GM21717 (cell line): ENCODE measurements at regions not wholly inside any gene's neighbourhood (a gene's known extent, or its start where the extent isn't known, plus 50 kb on each side); places are given as distances from the start of the nearest gene placed in this dataset.
A peak's percentile ranks its signal among the peaks of the same experiment; 100 is the strongest.
"Not testable (repeated sequence)": the region's sequence is repeated elsewhere in the genome, so short reads cannot be mapped to it uniquely, and the experiment has no call there.

Source experiments
- ATAC-seq: cut with Tn5 transposase; IDR thresholded peaks from one replicate; pipeline ENCODE4 v1.9.1; 2021; ENCODE audit warnings: mild to moderate bottlenecking, moderate library complexity; ENCODE audit not compliant: unreplicated experiment

GRCh38 chr6:139747154-139747553 lies 372.7 kb upstream of the CITED2 start:
- no peak for ATAC-seq

GRCh38 chr6:139744891-139745290 lies 370.4 kb upstream of the CITED2 start:
- ATAC-seq = no peak

GRCh38 chr6:139743664-139744437 lies 369.4 kb upstream of the CITED2 start:
- no peak for ATAC-seq

- no peak for ATAC-seq
Measured at GRCh38 chr6:139742671-139743070, 368.2 kb upstream of the CITED2 start.

GRCh38 chr6:139738801-139739455 lies 364.5 kb upstream of the CITED2 start:
- no peak for ATAC-seq

GRCh38 chr6:139736325-139736906 lies 362.0 kb upstream of the CITED2 start:
- peak; percentile 83 for ATAC-seq

GRCh38 chr6:139732451-139732850 lies 358.0 kb upstream of the CITED2 start:
- no peak for ATAC-seq

- ATAC-seq = no peak
Measured at GRCh38 chr6:139730340-139730974, 356.0 kb upstream of the CITED2 start.

GRCh38 chr6:139728876-139729427 lies 354.5 kb upstream of the CITED2 start:
- ATAC-seq = no peak

- not testable (repeated sequence) for ATAC-seq
Measured at GRCh38 chr6:139726272-139726671, 351.8 kb upstream of the CITED2 start.

- ATAC-seq = no peak
Measured at GRCh38 chr6:139722530-139722929, 348.1 kb upstream of the CITED2 start.

GRCh38 chr6:139721954-139722353 lies 347.5 kb upstream of the CITED2 start:
- no peak for ATAC-seq

- ATAC-seq = no peak
Measured at GRCh38 chr6:139713900-139714506, 339.6 kb upstream of the CITED2 start.

- ATAC-seq = no peak
Measured at GRCh38 chr6:139713424-139713823, 339.0 kb upstream of the CITED2 start.

- no peak for ATAC-seq
Measured at GRCh38 chr6:139712830-139713229, 338.4 kb upstream of the CITED2 start.

- ATAC-seq = no peak
Measured at GRCh38 chr6:139711804-139712585, 337.5 kb upstream of the CITED2 start.

GRCh38 chr6:139710556-139710955 lies 336.1 kb upstream of the CITED2 start:
- no peak for ATAC-seq

- ATAC-seq = no peak
Measured at GRCh38 chr6:139708337-139709199, 334.1 kb upstream of the CITED2 start.

GRCh38 chr6:139706912-139707311 lies 332.5 kb upstream of the CITED2 start:
- no peak for ATAC-seq
